ENCODE measurements at regions not wholly inside any gene's neighbourhood (a gene's known extent, or its start where the extent isn't known, plus 50 kb on each side); places are given as distances from the start of the nearest gene placed in this dataset.

DNA sequence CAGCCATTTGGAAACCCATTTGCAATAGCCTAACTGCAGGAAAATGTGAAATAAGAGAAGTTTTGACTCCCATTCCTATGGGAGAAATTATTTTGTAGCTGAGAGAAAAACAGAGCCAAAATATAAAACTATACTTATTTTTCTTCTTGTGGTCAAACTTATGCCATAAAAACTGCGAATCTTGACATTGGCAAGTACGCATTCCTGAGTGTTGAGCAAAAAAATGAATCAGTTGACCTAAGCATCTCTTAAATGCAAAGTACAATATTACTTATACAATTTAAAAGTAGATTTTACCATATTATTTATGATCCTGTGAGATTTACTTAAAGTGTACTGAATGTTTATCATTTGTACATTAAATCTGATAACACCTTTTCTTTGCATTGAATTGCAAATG is 50.1 kb upstream of the CMC1 start:
- TF ChIP-seq, protein P1, sequence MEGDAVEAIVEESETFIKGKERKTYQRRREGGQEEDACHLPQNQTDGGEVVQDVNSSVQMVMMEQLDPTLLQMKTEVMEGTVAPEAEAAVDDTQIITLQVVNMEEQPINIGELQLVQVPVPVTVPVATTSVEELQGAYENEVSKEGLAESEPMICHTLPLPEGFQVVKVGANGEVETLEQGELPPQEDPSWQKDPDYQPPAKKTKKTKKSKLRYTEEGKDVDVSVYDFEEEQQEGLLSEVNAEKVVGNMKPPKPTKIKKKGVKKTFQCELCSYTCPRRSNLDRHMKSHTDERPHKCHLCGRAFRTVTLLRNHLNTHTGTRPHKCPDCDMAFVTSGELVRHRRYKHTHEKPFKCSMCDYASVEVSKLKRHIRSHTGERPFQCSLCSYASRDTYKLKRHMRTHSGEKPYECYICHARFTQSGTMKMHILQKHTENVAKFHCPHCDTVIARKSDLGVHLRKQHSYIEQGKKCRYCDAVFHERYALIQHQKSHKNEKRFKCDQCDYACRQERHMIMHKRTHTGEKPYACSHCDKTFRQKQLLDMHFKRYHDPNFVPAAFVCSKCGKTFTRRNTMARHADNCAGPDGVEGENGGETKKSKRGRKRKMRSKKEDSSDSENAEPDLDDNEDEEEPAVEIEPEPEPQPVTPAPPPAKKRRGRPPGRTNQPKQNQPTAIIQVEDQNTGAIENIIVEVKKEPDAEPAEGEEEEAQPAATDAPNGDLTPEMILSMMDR (conservative IDR thresholded peaks at IDR 0.05): no peak
- TF ChIP-seq EZH2 (IDR thresholded peaks at IDR 0.05; ENCODE audit: low read depth): no peak
